GM23338 (cell line): ENCODE measurements at regions not wholly inside any gene's neighbourhood (a gene's known extent, or its start where the extent isn't known, plus 50 kb on each side); places are given as distances from the start of the nearest gene placed in this dataset.

Experiments
- CREB1 ChIP-seq: fragments of 250-450 bp; sonication (Bioruptor Pico); IDR thresholded peaks from 2 replicates; pipeline ENCODE4 v1.5.0; 2020; ENCODE audit warnings: low read depth, mild to moderate bottlenecking, moderate library complexity
- EZH2 ChIP-seq: fragments of 200-600 bp; sonication (generic); IDR thresholded peaks from one replicate; pipeline ENCODE4 v1.8.0; 2017; ENCODE audit warnings: antibody characterized with exemption, mild to moderate bottlenecking, low read depth; ENCODE audit not compliant: unreplicated experiment
- EZH2phosphoT487 ChIP-seq: fragments of 200-600 bp; sonication (generic); IDR thresholded peaks from one replicate; pipeline ENCODE4 v1.8.1; 2018; ENCODE audit warnings: antibody characterized with exemption; ENCODE audit not compliant: unreplicated experiment
- JUNB ChIP-seq: IDR thresholded peaks from one replicate; pipeline ENCODE4 v1.6.1; 2016; ENCODE audit warnings: antibody characterized with exemption; ENCODE audit not compliant: unreplicated experiment
- NANOG ChIP-seq: IDR thresholded peaks from 2 replicates; pipeline ENCODE4 v1.6.1; 2016; ENCODE audit warnings: antibody characterized with exemption, borderline replicate concordance
- POLR2AphosphoS5 ChIP-seq: IDR thresholded peaks from 2 replicates; pipeline ENCODE4 v1.6.1; 2016; ENCODE audit warnings: antibody characterized with exemption, low read depth
- REST ChIP-seq: IDR thresholded peaks from one replicate; pipeline ENCODE4 v1.6.1; 2018; ENCODE audit warnings: antibody characterized with exemption; ENCODE audit not compliant: unreplicated experiment
- STAT1 ChIP-seq: IDR thresholded peaks from one replicate; pipeline ENCODE4 v1.6.1; 2016; ENCODE audit warnings: antibody characterized with exemption; ENCODE audit not compliant: unreplicated experiment
- ZNF331 ChIP-seq: fragments of 250-450 bp; sonication (Bioruptor Pico); IDR thresholded peaks from 2 replicates; pipeline ENCODE4 v1.5.0; 2020; ENCODE audit warnings: low read depth, mild to moderate bottlenecking, moderate library complexity
- ZNF462 ChIP-seq: fragments of 250-450 bp; sonication (Bioruptor Pico); IDR thresholded peaks from 2 replicates; pipeline ENCODE4 v1.5.0; 2020; ENCODE audit warnings: mild to moderate bottlenecking, moderate library complexity
- TF ChIP-seq, protein P1 (sequence below), 2 experiments: fragments of 200-600 bp in 1 of 2; sonication (generic) in 1 of 2; conservative IDR thresholded peaks; 2 replicates each; pipeline versions ENCODE4 v1.5.1 to v1.6.1; 2016 to 2017; ENCODE audit warnings: antibody characterized with exemption in 2 of 2, low read depth in 2 of 2, mild to moderate bottlenecking in 2 of 2, moderate library complexity in 1 of 2
- TF ChIP-seq, protein P2 (sequence below): IDR thresholded peaks from 2 replicates; pipeline ENCODE4 v1.6.1; 2016; ENCODE audit warnings: antibody characterized with exemption

DNA sequence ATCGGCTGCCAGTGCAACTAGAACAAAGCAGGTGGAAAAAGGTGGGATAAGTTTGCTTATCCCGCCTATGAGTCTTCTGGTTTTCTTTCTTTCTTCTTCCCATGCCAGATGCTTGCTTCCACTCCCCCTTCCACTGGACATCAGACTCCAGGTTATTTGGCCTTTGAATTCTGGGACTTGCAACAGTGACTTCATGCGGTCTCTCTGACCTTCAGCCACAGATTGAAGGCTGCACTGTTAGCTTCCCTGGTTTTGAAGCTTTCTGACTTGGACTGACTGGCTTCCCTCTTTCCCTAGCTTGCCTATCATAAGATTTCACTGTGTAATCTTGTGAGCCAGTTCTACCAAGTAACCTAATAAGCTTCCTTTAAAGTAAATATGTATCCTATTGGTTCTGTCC, 878.4 kb upstream of the GJE1 start:
- TF ChIP-seq POLR2AphosphoS5 (no peak), REST (no peak), EZH2phosphoT487 (no peak), STAT1 (no peak), EZH2 (no peak), CREB1 (CRISPR knock-in tag) (no peak), ZNF462 (CRISPR knock-in tag) (no peak), ZNF331 (CRISPR knock-in tag) (no peak), JUNB (no peak), NANOG (no peak)
- TF ChIP-seq, protein P1, sequence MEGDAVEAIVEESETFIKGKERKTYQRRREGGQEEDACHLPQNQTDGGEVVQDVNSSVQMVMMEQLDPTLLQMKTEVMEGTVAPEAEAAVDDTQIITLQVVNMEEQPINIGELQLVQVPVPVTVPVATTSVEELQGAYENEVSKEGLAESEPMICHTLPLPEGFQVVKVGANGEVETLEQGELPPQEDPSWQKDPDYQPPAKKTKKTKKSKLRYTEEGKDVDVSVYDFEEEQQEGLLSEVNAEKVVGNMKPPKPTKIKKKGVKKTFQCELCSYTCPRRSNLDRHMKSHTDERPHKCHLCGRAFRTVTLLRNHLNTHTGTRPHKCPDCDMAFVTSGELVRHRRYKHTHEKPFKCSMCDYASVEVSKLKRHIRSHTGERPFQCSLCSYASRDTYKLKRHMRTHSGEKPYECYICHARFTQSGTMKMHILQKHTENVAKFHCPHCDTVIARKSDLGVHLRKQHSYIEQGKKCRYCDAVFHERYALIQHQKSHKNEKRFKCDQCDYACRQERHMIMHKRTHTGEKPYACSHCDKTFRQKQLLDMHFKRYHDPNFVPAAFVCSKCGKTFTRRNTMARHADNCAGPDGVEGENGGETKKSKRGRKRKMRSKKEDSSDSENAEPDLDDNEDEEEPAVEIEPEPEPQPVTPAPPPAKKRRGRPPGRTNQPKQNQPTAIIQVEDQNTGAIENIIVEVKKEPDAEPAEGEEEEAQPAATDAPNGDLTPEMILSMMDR (conservative IDR thresholded peaks at IDR 0.05; ENCODE audit: low read depth in 2 of 2): no peak
- TF ChIP-seq, protein P2, sequence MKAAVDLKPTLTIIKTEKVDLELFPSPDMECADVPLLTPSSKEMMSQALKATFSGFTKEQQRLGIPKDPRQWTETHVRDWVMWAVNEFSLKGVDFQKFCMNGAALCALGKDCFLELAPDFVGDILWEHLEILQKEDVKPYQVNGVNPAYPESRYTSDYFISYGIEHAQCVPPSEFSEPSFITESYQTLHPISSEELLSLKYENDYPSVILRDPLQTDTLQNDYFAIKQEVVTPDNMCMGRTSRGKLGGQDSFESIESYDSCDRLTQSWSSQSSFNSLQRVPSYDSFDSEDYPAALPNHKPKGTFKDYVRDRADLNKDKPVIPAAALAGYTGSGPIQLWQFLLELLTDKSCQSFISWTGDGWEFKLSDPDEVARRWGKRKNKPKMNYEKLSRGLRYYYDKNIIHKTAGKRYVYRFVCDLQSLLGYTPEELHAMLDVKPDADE: no peak
